ENCODE measurements at regions not wholly inside any gene's neighbourhood (a gene's known extent, or its start where the extent isn't known, plus 50 kb on each side); places are given as distances from the start of the nearest gene placed in this dataset.

DNA sequence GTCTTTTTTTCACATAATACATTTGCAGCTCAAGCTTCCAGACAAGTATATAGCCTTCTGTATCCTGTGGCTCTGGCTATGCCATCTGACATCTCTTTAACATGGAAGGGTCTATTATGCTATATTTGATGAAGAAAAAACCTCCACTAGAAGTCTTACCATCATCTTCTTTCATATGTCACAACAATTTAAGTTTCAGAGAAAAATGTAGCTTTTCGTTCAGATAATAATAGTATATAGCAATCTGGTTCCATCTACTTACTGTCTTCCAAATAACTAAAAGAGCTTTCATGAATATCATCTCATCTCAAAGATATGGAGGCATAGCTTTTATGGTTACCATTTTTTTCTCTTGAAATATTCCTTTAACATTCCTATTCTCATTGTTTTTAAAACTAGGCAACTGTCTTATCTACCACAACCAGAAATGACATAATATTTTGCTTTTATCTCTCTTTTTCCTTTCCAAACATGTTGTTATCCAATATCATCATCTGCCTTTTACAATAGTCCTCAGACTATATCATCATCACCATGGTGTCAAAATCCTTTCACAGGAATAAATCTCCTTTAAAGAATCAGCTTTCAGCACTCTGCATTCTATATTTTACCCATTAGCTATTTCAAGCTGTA, 1005.1 kb downstream of the PDHA2 start:
- no peaks in the 10 kb centered on the region for H3K9me3 Mint-ChIP-seq
- no peak overlapping the region for H3K4me3 Mint-ChIP-seq
- no peaks in the 10 kb centered on the region for H3K9me3 ChIP-seq (ENCODE audit: control insufficient read depth, low read length)
- H3K36me3 ChIP-seq (ENCODE audit: control insufficient read depth, insufficient read depth, low read length), result no peaks in the 10 kb centered on the region
- H3K36me3 Mint-ChIP-seq (ENCODE audit: low read depth), result no peaks in the 10 kb centered on the region
- DNase-seq, result no peak
- H3K27ac ChIP-seq (ENCODE audit: low read depth, low read length), result no peak overlapping the region
- H3K27me3 Mint-ChIP-seq (ENCODE audit: insufficient read depth), result no peaks in the 10 kb centered on the region
- H3K4me1 ChIP-seq (ENCODE audit: control insufficient read depth, insufficient read depth, low read length), result no peaks in the 10 kb centered on the region
- TF ChIP-seq, protein P1, sequence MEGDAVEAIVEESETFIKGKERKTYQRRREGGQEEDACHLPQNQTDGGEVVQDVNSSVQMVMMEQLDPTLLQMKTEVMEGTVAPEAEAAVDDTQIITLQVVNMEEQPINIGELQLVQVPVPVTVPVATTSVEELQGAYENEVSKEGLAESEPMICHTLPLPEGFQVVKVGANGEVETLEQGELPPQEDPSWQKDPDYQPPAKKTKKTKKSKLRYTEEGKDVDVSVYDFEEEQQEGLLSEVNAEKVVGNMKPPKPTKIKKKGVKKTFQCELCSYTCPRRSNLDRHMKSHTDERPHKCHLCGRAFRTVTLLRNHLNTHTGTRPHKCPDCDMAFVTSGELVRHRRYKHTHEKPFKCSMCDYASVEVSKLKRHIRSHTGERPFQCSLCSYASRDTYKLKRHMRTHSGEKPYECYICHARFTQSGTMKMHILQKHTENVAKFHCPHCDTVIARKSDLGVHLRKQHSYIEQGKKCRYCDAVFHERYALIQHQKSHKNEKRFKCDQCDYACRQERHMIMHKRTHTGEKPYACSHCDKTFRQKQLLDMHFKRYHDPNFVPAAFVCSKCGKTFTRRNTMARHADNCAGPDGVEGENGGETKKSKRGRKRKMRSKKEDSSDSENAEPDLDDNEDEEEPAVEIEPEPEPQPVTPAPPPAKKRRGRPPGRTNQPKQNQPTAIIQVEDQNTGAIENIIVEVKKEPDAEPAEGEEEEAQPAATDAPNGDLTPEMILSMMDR (conservative IDR thresholded peaks at IDR 0.05), result no peak
- H3K27me3 ChIP-seq (ENCODE audit: control insufficient read depth, insufficient read depth, low read length, poor library complexity, severe bottlenecking), result no peaks in the 10 kb centered on the region
- H3K9ac ChIP-seq (ENCODE audit: extremely low read depth, low read length, poor library complexity, severe bottlenecking), result no peak overlapping the region
- 83 to 100% methylated on average over 1 of the region's 1 CpG for WGBS, 2 experiments (ENCODE audit: insufficient coverage in 1 of 2, insufficient read length in 1 of 2)
- H3K4me3 ChIP-seq (ENCODE audit: low read length), result no peak overlapping the region
- H3K4me1 Mint-ChIP-seq, result no peaks in the 10 kb centered on the region
- no peak overlapping the region for H3K27ac Mint-ChIP-seq

DNA sequence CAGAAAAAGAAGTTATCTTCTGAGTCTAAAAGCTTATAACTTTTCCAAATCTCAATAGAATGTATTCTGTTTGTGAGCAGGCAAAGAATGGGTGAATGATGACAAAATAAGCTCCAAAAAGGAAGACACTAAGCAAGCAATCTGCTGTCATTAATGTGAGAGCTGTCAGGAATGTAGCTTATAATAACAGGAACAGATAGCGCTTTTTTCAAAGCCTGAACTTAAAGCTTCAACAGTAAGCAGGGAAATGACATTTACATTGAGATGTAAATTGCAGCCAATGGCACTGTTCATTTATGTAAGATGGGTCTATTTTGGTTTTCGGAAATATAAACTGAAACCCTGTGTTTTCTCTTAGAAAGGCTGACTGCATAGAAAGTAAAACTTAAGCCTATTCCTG, 1005.9 kb downstream of the PDHA2 start:
- no peaks in the 10 kb centered on the region for H3K4me1 ChIP-seq (ENCODE audit: control insufficient read depth, insufficient read depth, low read length)
- H3K36me3 ChIP-seq (ENCODE audit: control insufficient read depth, insufficient read depth, low read length), result no peaks in the 10 kb centered on the region
- Mint-ChIP-seq H3K4me1 (peaks cover 1% of the 10 kb centered on the region), H3K27me3 (ENCODE audit: insufficient read depth) (no peaks in the 10 kb centered on the region), H3K27ac (no peak overlapping the region), H3K9me3 (no peaks in the 10 kb centered on the region), H3K36me3 (ENCODE audit: low read depth) (no peaks in the 10 kb centered on the region), H3K4me3 (no peak overlapping the region)
- WGBS, 2 experiments (ENCODE audit: insufficient coverage in 1 of 2, insufficient read length in 1 of 2), result 91 to 100% methylated on average over 2 of the region's 2 CpGs
- TF ChIP-seq, protein P1 (conservative IDR thresholded peaks at IDR 0.05), result no peak
- H3K9me3 ChIP-seq (ENCODE audit: control insufficient read depth, low read length), result no peaks in the 10 kb centered on the region
- H3K27ac ChIP-seq (ENCODE audit: low read depth, low read length), result no peak overlapping the region
- H3K27me3 ChIP-seq (ENCODE audit: control insufficient read depth, insufficient read depth, low read length, poor library complexity, severe bottlenecking), result no peaks in the 10 kb centered on the region
- H3K4me3 ChIP-seq (ENCODE audit: low read length), result no peak overlapping the region
- no peak for DNase-seq
- no peak overlapping the region for H3K9ac ChIP-seq (ENCODE audit: extremely low read depth, low read length, poor library complexity, severe bottlenecking)

DNA sequence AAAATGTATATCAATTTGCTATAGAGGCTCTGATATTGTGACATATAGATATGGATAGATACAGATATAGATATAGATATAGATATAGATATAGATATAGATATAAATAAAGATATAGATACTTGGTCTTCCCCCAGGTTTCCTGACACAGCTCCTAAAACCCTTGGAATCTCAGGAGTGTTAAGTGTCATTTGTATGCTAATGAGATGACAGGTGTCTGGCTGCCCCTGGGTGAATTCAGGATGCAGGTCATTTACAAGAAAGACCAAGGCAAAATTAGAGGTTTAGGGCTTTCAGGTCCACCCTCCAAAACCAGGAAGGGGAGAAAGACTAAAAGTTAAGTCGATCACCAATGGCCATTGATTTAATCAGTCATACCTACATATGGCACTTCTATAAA, 1034.8 kb downstream of the PDHA2 start:
- no peaks in the 10 kb centered on the region for H3K27me3 Mint-ChIP-seq (ENCODE audit: insufficient read depth)
- no peak overlapping the region for H3K27ac Mint-ChIP-seq
- Histone ChIP-seq H3K4me1 (ENCODE audit: control insufficient read depth, insufficient read depth, low read length) (no peaks in the 10 kb centered on the region), H3K36me3 (ENCODE audit: control insufficient read depth, insufficient read depth, low read length) (no peaks in the 10 kb centered on the region), H3K9me3 (ENCODE audit: control insufficient read depth, low read length) (peaks cover 21% of the 10 kb centered on the region), H3K27me3 (ENCODE audit: control insufficient read depth, insufficient read depth, low read length, poor library complexity, severe bottlenecking) (no peaks in the 10 kb centered on the region), H3K27ac (ENCODE audit: low read depth, low read length) (no peak overlapping the region), H3K4me3 (ENCODE audit: low read length) (no peak overlapping the region), H3K9ac (ENCODE audit: extremely low read depth, low read length, poor library complexity, severe bottlenecking) (no peak overlapping the region)
- H3K4me1 Mint-ChIP-seq, result no peaks in the 10 kb centered on the region
- peaks cover 27% of the 10 kb centered on the region for H3K9me3 Mint-ChIP-seq
- H3K36me3 Mint-ChIP-seq (ENCODE audit: low read depth), result no peaks in the 10 kb centered on the region
- no peak for DNase-seq
- no CpG with 5 or more reads among the region's 1 CpG for WGBS, 2 experiments (ENCODE audit: insufficient coverage in 1 of 2, insufficient read length in 1 of 2)
- TF ChIP-seq, protein P1 (conservative IDR thresholded peaks at IDR 0.05), result no peak
- H3K4me3 Mint-ChIP-seq, result no peak overlapping the region
